NB4 (cell line): ENCODE measurements at regions not wholly inside any gene's neighbourhood (a gene's known extent, or its start where the extent isn't known, plus 50 kb on each side); places are given as distances from the start of the nearest gene placed in this dataset.

Source experiments
- CTCF ChIP-seq: IDR thresholded peaks from one replicate; pipeline ENCODE4 v1.5.1; 2012; ENCODE audit warnings: low read depth, low read length
- MAX ChIP-seq: IDR thresholded peaks from 2 replicates; pipeline ENCODE4 v1.6.1; 2011; ENCODE audit warnings: low read depth, low read length
- POLR2A ChIP-seq: IDR thresholded peaks from 2 replicates; pipeline ENCODE4 v1.6.1; 2011; ENCODE audit warnings: mild to moderate bottlenecking; ENCODE audit not compliant: insufficient read length; ENCODE audit errors: extremely low read depth

GRCh38 chr1:80841261-80841660, 959.5 kb upstream of the ADGRL2 start:
- TF ChIP-seq CTCF: no peak
- TF ChIP-seq POLR2A: no peak
- TF ChIP-seq MAX: no peak
